D721Med (cell line): ENCODE measurements at regions not wholly inside any gene's neighbourhood (a gene's known extent, or its start where the extent isn't known, plus 50 kb on each side); places are given as distances from the start of the nearest gene placed in this dataset.

Source experiments
- DNase-seq: peaks from one replicate; pipeline ENCODE4 v3.0.0; 2011; ENCODE audit warnings: low spot score; ENCODE audit not compliant: insufficient read length
- FAIRE-seq: peaks from 2 replicates; lab custom pipeline; 2011; peaks lifted over from hg19 to GRCh38; lab: Jason Lieb, UNC
- CTCF ChIP-seq: IDR thresholded peaks from 2 replicates; pipeline ENCODE4 v1.5.1; 2012; ENCODE audit warnings: mild to moderate bottlenecking, control low read depth; ENCODE audit not compliant: insufficient read depth; ENCODE audit errors: missing control alignments

DNA sequence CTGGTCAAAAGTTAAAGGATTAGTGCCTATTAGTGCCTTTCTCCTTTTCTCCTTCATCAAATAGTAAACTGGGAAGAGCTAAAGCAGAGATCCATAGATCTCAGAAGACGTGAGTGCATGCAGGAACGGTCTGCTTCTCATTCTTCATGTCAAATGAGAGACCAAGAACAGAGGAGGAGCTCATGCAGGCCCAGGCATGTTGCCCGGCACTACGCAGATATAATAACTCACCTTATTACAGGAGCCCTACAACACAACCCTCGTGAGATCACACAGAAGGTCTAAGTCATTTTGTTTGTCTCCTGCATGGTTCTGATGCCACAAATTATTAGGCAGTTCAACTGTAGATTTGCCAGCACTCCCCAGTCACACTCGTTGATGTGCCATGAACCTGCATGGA, 71.8 kb downstream of the CMPK2 start:
- no peak for DNase-seq
- no peak for FAIRE-seq
- no peak for TF ChIP-seq CTCF

GRCh38 chr2:6794448-6794847, 71.3 kb downstream of the CMPK2 start:
- DNase-seq (no peak), FAIRE-seq (no peak)
- no peak for TF ChIP-seq CTCF
